WERI-Rb-1 (cell line): ENCODE measurements at regions not wholly inside any gene's neighbourhood (a gene's known extent, or its start where the extent isn't known, plus 50 kb on each side); places are given as distances from the start of the nearest gene placed in this dataset.

Source experiments
- DNase-seq: peaks from one replicate; pipeline ENCODE4 v3.0.0-alpha.2; 2020
- H3K27ac ChIP-seq: fragments of 250-450 bp; sonication (Bioruptor Pico); 2 replicates; pipeline ENCODE4 v1.5.1; 2020; ENCODE audit warnings: mild to moderate bottlenecking, moderate library complexity
- H3K27me3 ChIP-seq: fragments of 250-450 bp; sonication (Bioruptor Pico); 2 replicates; pipeline ENCODE4 v1.5.1; 2021; ENCODE audit warnings: mild to moderate bottlenecking, low read depth, moderate library complexity; ENCODE audit not compliant: insufficient read depth, severe bottlenecking
- H3K36me3 ChIP-seq: fragments of 250-450 bp; sonication (Bioruptor Pico); 2 replicates; pipeline ENCODE4 v1.5.1; 2020; ENCODE audit warnings: mild to moderate bottlenecking, moderate library complexity
- H3K4me3 ChIP-seq: 2 replicates; pipeline ENCODE4 v1.5.1; 2011; ENCODE audit warnings: low read depth, mild to moderate bottlenecking, control low read depth, low read length
- H3K9me3 ChIP-seq: fragments of 250-450 bp; sonication (Bioruptor Pico); 2 replicates; pipeline ENCODE4 v1.5.1; 2021; ENCODE audit warnings: mild to moderate bottlenecking, moderate library complexity; ENCODE audit not compliant: severe bottlenecking
- CTCF ChIP-seq: IDR thresholded peaks from 2 replicates; pipeline ENCODE4 v1.5.1; 2011; ENCODE audit warnings: low read depth, mild to moderate bottlenecking, control low read depth, inconsistent platforms, low read length

GRCh38 chr9:131798246-131798645 is 58.4 kb upstream of the RAPGEF1 start:
- Histone ChIP-seq H3K36me3 (no peaks in the 10 kb centered on the region), H3K27me3 (no peaks in the 10 kb centered on the region), H3K4me3 (no peak overlapping the region), H3K9me3 (no peaks in the 10 kb centered on the region), H3K27ac (peak overlapping the region; percentile 43)
- TF ChIP-seq CTCF = peak; percentile 28; the same call in 1 of the 2 replicates
- DNase-seq = peak; percentile 87

GRCh38 chr9:131794393-131794792 is 54.5 kb upstream of the RAPGEF1 start:
- Histone ChIP-seq H3K27me3 (no peaks in the 10 kb centered on the region), H3K36me3 (no peaks in the 10 kb centered on the region), H3K9me3 (peaks cover 6% of the 10 kb centered on the region), H3K4me3 (no peak overlapping the region), H3K27ac (no peak overlapping the region)
- TF ChIP-seq CTCF = no peak
- DNase-seq = no peak

GRCh38 chr9:131791542-131792254 is 51.8 kb upstream of the RAPGEF1 start:
- Histone ChIP-seq H3K27me3 (no peaks in the 10 kb centered on the region), H3K27ac (no peak overlapping the region), H3K9me3 (peaks cover 7% of the 10 kb centered on the region), H3K4me3 (no peak overlapping the region), H3K36me3 (no peaks in the 10 kb centered on the region)
- peak; percentile 50 for DNase-seq
- TF ChIP-seq CTCF = no peak
